Testis (tissue), 2 donors: ENCODE measurements at regions not wholly inside any gene's neighbourhood (a gene's known extent, or its start where the extent isn't known, plus 50 kb on each side); places are given as distances from the start of the nearest gene placed in this dataset.

Experiments used
- DNase-seq: peaks from one replicate; pipeline ENCODE4 v3.0.0-alpha.2; 2019
- H3K27ac ChIP-seq, 2 donors: fragments of 200-600 bp; sonication (generic); one replicate each; pipeline ENCODE4 v1.5.1; 2019
- H3K27me3 ChIP-seq: fragments of 200-600 bp; sonication (generic); one replicate; pipeline ENCODE4 v1.5.1; 2019
- H3K36me3 ChIP-seq: fragments of 200-600 bp; sonication (generic); one replicate; pipeline ENCODE4 v1.5.1; 2017; ENCODE audit warnings: low read depth; ENCODE audit errors: missing control alignments
- H3K4me1 ChIP-seq: fragments of 200-600 bp; sonication (generic); one replicate; pipeline ENCODE4 v1.5.1; 2019
- H3K4me3 ChIP-seq, 2 donors: fragments of 200-600 bp; sonication (generic); one replicate each; pipeline ENCODE4 v1.5.1; 2017 to 2019
- H3K9me3 ChIP-seq: fragments of 200-600 bp; sonication (generic); one replicate; pipeline ENCODE4 v1.5.1; 2017
- CTCF ChIP-seq, 3 experiments: fragments of 450-650 bp in 2 of 3; fragments of 200-600 bp in 1 of 3; sonication (generic) in 1 of 3; IDR thresholded peaks; one replicate each; pipeline ENCODE4 v1.5.1; 2016 to 2019; ENCODE audit warnings: antibody characterized with exemption in 3 of 3, mild to moderate bottlenecking in 2 of 3, moderate library complexity in 1 of 3
- POLR2A ChIP-seq: fragments of 450-650 bp; IDR thresholded peaks from one replicate; pipeline ENCODE4 v1.6.1; 2017; ENCODE audit warnings: antibody characterized with exemption, mild to moderate bottlenecking, moderate library complexity
- WGBS, 2 donors: methylation state at CpG; one replicate each; pipeline ENCODE4 v1.1.5; 2018; 5-methylcytosine and 5-hydroxymethylcytosine counted together
- intact Hi-C: fragments of 100-400 bp; cut with DNase I; formaldehyde crosslinking; loops from one replicate; pipeline ENCODE4 v1.15.1; 2023; ENCODE audit warnings: low total_unique reads

- TF ChIP-seq CTCF (IDR thresholded peaks at IDR 0.05) (no peak), POLR2A (no peak)
- H3K4me1 ChIP-seq = no peaks in the 10 kb centered on the region
- H3K27ac ChIP-seq = no peak overlapping the region
- H3K9me3 ChIP-seq = no peaks in the 10 kb centered on the region
- intact Hi-C loops = no loop called here
- DNase-seq = no peak
- no peak overlapping the region for H3K4me3 ChIP-seq
- no peaks in the 10 kb centered on the region for H3K36me3 ChIP-seq
- 66 to 90% methylated on average over 4 of the region's 4 CpGs for WGBS, 2 donors
- no peaks in the 10 kb centered on the region for H3K27me3 ChIP-seq
Measured at GRCh38 chr12:102593134-102593533, 112.8 kb upstream of the IGF1 start.

DNA sequence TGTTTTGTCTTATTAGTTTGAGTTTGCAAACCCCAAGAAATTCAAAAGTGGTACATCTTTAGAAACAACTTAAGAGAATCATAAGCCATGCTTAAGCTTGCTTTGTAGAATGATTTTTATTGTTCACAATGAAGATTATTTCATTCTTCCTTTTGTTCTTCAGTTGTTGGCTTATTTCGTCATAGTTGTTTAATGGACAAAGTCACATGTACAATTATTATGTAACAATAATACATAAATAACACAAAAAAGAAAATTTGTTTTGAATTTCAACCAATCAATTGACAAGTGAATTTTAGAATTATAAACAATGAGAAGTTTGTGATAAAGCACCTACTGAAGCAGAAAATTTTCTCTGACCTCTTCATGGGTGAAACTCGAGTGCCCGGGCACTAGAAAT lies 111.8 kb upstream of the IGF1 start:
- WGBS, 2 donors = 87 to 91% methylated on average over 3 of the region's 3 CpGs
- no peaks in the 10 kb centered on the region for H3K9me3 ChIP-seq
- H3K27ac ChIP-seq = no peak overlapping the region
- H3K4me3 ChIP-seq = no peak overlapping the region
- H3K27me3 ChIP-seq = no peaks in the 10 kb centered on the region
- no peaks in the 10 kb centered on the region for H3K36me3 ChIP-seq
- H3K4me1 ChIP-seq = no peaks in the 10 kb centered on the region
- no peak for DNase-seq
- intact Hi-C loops = no loop called here
- TF ChIP-seq CTCF (IDR thresholded peaks at IDR 0.05) = no peak
- TF ChIP-seq POLR2A = no peak

GRCh38 chr12:102573237-102573636 lies 92.9 kb upstream of the IGF1 start:
- 93 to 96% methylated on average over 1 of the region's 1 CpG for WGBS, 2 donors
- Histone ChIP-seq H3K27ac (no peak overlapping the region), H3K27me3 (no peaks in the 10 kb centered on the region), H3K36me3 (no peaks in the 10 kb centered on the region), H3K4me3 (no peak overlapping the region), H3K9me3 (no peaks in the 10 kb centered on the region), H3K4me1 (no peaks in the 10 kb centered on the region)
- no peak for DNase-seq
- TF ChIP-seq CTCF (IDR thresholded peaks at IDR 0.05) (no peak), POLR2A (no peak)
- intact Hi-C loops = no loop called here

GRCh38 chr12:102571889-102572288 lies 91.5 kb upstream of the IGF1 start:
- Histone ChIP-seq H3K36me3 (no peaks in the 10 kb centered on the region), H3K4me3 (no peak overlapping the region), H3K27ac (no peak overlapping the region), H3K9me3 (no peaks in the 10 kb centered on the region), H3K4me1 (no peaks in the 10 kb centered on the region), H3K27me3 (no peaks in the 10 kb centered on the region)
- DNase-seq = no peak
- intact Hi-C loops = no loop called here
- 79 to 86% methylated on average over 3 of the region's 3 CpGs for WGBS, 2 donors
- TF ChIP-seq POLR2A (no peak), CTCF (IDR thresholded peaks at IDR 0.05) (no peak)

DNA sequence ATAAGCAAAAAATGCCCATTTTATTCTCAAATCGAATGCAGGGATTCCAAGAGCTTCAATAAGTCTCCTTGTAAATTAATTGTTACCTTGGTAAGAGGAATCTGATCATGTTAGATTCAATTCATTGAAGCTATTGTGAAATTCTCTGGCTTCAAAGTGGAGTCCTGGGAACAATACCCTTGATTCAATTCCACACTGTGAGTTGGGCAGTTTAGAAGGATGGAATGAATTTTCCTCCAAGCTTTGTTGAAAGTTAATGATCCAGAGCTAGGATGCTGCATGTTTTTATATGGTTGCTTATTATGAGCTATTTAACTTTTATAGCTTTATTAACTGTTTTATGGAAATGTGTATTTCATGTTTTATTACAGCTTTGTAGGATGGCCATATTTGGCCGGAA lies 89.9 kb upstream of the IGF1 start:
- Histone ChIP-seq H3K27ac (no peak overlapping the region), H3K4me1 (no peaks in the 10 kb centered on the region), H3K9me3 (no peaks in the 10 kb centered on the region), H3K36me3 (no peaks in the 10 kb centered on the region), H3K4me3 (no peak overlapping the region), H3K27me3 (no peaks in the 10 kb centered on the region)
- WGBS, 2 donors = 87 to 95% methylated on average over 2 of the region's 2 CpGs
- intact Hi-C loops = no loop called here
- TF ChIP-seq CTCF (IDR thresholded peaks at IDR 0.05) (no peak), POLR2A (no peak)
- DNase-seq = no peak
